ENCODE measurements at regions not wholly inside any gene's neighbourhood (a gene's known extent, or its start where the extent isn't known, plus 50 kb on each side); places are given as distances from the start of the nearest gene placed in this dataset.

DNA sequence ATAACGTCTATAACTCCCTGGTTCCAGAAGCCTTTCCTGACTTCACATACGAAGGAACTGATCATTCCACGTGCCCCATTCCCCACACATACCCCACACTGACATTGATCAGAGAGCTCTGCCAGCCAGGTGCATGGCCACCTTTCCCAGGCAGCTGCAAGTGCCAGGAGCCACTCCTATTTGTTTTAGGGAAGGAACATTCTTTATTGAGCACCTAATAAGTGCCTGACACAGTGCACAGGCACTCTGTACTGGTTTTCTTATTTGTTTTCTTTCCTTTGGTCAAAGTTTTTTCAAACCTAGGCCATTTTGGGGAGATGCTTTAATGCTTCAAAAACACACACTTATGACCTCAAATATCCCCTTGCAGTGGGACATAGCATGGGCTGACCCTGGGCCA is 50.0 kb downstream of the PITPNM2 start:
- Mint-ChIP-seq H3K27me3 (ENCODE audit: low read depth) (no peaks in the 10 kb centered on the region), H3K36me3 (ENCODE audit: low read depth) (no peaks in the 10 kb centered on the region), H3K4me3 (no peak overlapping the region), H3K9me3 (no peaks in the 10 kb centered on the region), H3K27ac (no peak overlapping the region), H3K4me1 (ENCODE audit: low read depth) (peaks cover 30% of the 10 kb centered on the region)
- DNase-seq = no peak
- intact Hi-C loops (cut with micrococcal nuclease) = no loop called here
- CTCF ChIA-PET = no interaction called here

DNA sequence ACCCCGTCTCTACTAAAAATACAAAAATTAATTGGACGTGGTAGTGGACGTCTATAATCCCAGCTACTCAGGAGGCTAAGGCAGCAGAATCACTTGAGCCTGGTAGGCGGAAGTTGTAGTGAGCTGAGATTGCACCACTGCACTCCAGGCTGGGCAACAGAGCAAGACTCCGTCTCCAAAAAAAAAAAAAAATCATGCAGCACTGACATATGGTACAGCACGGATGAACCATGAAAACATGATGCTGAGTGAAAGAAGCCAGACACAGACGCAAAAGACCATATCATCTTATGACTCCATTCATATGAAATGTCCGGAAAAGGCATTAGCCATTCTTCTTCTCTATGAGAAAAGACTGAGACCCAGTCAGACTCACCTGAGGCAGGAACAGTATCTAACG is 50.4 kb downstream of the PITPNM2 start:
- Mint-ChIP-seq H3K4me1 (ENCODE audit: low read depth) (peaks cover 30% of the 10 kb centered on the region), H3K27me3 (ENCODE audit: low read depth) (no peaks in the 10 kb centered on the region), H3K4me3 (no peak overlapping the region), H3K9me3 (no peaks in the 10 kb centered on the region), H3K36me3 (ENCODE audit: low read depth) (no peaks in the 10 kb centered on the region), H3K27ac (no peak overlapping the region)
- DNase-seq = no peak
- CTCF ChIA-PET = no interaction called here
- intact Hi-C loops (cut with micrococcal nuclease) = no loop called here

DNA sequence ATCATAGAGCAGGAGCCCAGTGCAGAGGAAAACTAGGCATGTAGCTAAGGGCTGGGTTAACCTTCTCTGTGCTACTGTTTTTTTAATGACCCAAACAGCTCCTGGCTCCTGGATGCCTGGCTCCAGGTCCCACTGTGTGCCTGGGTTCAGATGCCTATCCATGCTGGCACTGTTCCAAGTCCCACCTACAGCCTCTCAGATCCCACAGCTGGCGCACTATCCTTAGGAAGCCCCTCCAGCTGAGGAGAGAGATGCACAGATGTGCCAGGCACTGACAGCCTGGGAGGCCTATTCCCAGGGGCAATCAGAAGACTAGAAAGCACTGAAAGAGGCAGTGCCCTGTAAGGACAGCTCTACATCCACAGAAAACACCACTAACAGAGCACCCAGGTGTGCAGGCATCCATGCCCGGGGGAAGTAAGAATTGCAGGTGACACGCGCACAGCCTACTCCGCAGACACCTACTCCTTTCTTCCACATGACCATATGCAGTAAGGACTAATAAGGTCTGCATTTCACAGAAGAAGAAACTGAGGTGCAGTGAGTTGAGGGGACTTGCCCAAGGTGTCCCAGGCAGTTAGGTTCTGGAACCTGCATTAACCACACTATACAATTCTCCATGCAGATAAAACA is 51.2 kb downstream of the PITPNM2 start:
- Mint-ChIP-seq H3K4me3 (no peak overlapping the region), H3K27me3 (ENCODE audit: low read depth) (no peaks in the 10 kb centered on the region), H3K4me1 (ENCODE audit: low read depth) (peaks cover 26% of the 10 kb centered on the region), H3K36me3 (ENCODE audit: low read depth) (peaks cover 2% of the 10 kb centered on the region), H3K9me3 (no peaks in the 10 kb centered on the region), H3K27ac (no peak overlapping the region)
- DNase-seq = no peak
- CTCF ChIA-PET = no interaction called here
- intact Hi-C loops (cut with micrococcal nuclease) = no loop called here

DNA sequence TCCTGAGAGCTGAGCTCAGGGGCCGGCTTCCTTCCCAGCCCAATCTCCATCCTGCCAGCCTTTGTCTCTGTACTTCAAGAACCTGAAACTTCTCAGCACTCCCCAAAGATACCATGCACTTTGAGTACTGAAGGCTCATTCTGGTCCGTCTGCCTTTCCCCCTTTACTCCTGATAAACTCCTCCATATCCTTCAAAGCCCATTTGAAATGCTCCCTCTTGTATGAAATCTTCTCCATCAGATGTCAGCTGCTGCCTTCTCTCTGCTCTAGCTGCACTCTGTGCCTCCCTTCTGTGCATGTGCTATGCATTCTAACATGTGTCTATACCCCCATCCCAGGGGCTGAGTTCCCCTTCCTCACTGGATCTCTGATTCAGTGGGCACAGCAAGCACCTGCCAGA is 52.1 kb downstream of the PITPNM2 start:
- H3K36me3 Mint-ChIP-seq (ENCODE audit: low read depth) = peaks cover 2% of the 10 kb centered on the region
- no peaks in the 10 kb centered on the region for H3K9me3 Mint-ChIP-seq
- DNase-seq = no peak
- CTCF ChIA-PET = no interaction called here
- peaks cover 26% of the 10 kb centered on the region for H3K4me1 Mint-ChIP-seq (ENCODE audit: low read depth)
- no peak overlapping the region for H3K4me3 Mint-ChIP-seq
- intact Hi-C loops (cut with micrococcal nuclease) = no loop called here
- H3K27ac Mint-ChIP-seq = no peak overlapping the region
- no peaks in the 10 kb centered on the region for H3K27me3 Mint-ChIP-seq (ENCODE audit: low read depth)

DNA sequence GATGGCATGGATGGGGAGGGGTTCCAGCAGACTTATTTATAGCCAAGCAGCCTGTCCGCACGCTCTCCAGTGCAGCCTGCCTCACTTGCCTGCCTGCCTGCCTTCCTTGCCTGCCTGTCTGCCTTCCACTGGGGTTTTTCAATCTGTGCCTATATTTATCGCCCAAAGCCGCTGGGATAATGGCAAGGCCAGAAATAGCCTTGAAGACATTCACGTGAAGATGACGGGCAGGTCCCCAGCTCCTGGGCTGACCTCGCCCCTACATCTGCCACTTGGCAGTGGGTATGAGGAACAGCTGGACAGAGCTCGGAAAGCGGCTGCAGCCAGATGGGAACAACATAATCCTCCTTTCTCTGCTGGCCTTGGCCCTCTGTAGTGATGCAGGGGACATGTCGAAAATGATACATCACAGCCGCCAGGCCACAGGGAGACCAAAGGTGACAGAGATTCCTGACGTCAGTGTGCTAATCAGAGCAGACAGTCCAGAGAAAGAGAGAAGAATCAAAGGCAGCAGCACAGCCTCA is 53.3 kb downstream of the PITPNM2 start:
- no peak overlapping the region for H3K27ac Mint-ChIP-seq

DNA sequence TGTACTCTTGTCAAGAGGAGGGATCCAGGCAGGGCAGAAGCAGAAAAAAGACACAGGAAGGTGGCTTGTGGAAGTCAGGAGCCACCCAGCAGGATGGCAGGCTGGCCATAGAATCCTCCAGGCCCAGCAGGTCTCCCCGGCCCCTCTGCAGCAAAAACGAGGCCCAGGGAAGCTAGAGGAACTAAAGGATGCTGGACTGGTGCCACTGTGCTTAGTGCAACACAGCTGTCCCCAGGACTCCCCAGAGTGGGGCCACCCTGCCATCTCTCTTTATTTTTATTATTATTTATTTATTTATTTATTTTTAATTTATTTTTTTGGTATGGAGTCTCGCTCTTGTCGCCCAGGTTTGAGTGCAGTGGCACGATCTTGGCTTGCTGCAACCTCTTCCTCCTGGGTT is 54.1 kb downstream of the PITPNM2 start:
- intact Hi-C loops (cut with micrococcal nuclease) = no loop called here
- Mint-ChIP-seq H3K27me3 (ENCODE audit: low read depth) (no peaks in the 10 kb centered on the region), H3K36me3 (ENCODE audit: low read depth) (peaks cover 2% of the 10 kb centered on the region), H3K4me1 (ENCODE audit: low read depth) (peaks cover 11% of the 10 kb centered on the region), H3K9me3 (no peaks in the 10 kb centered on the region), H3K27ac (no peak overlapping the region), H3K4me3 (no peak overlapping the region)
- no peak for DNase-seq
- CTCF ChIA-PET = interaction anchor here (0.7 to 1.4 kb wide), 2 partner anchors 22 to 136 kb away, joined by 3 read pairs; partner anchors contain the start of genes MPHOSPH9 and MTRFR

More for the DNA sequence above, 53.3 kb downstream of the PITPNM2 start:
- no peak overlapping the region for H3K4me3 Mint-ChIP-seq
- H3K27me3 Mint-ChIP-seq (ENCODE audit: low read depth) = no peaks in the 10 kb centered on the region
- DNase-seq = no peak
- H3K36me3 Mint-ChIP-seq (ENCODE audit: low read depth) = peaks cover 2% of the 10 kb centered on the region
- intact Hi-C loops (cut with micrococcal nuclease) = no loop called here
- H3K9me3 Mint-ChIP-seq = no peaks in the 10 kb centered on the region
- H3K4me1 Mint-ChIP-seq (ENCODE audit: low read depth) = peaks cover 20% of the 10 kb centered on the region
- CTCF ChIA-PET = no interaction called here

DNA sequence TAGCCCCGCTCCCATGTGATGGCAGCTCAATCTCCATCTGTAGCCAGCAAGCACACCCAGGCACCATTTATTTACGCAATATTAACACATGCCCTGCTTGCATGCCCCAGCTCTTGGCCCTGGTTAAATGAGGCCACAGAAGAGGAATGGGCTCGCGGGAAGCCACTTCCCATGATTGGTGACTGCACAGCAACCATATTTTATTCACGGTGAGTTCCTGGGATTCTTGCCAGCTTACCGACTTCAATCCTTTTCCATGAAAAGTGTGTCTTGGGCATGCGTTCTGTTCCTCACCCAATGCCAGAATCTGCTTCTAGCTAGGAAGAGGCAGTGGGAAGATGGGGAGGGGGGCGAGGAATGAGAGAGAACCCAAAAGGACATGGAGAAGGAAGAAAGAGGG is 54.7 kb downstream of the PITPNM2 start:
- Mint-ChIP-seq H3K4me1 (ENCODE audit: low read depth) (peaks cover 11% of the 10 kb centered on the region), H3K4me3 (no peak overlapping the region), H3K27me3 (ENCODE audit: low read depth) (no peaks in the 10 kb centered on the region), H3K27ac (no peak overlapping the region), H3K9me3 (no peaks in the 10 kb centered on the region), H3K36me3 (ENCODE audit: low read depth) (peaks cover 2% of the 10 kb centered on the region)
- DNase-seq = no peak
- CTCF ChIA-PET = interaction anchor here (0.6 to 1.4 kb wide), 2 partner anchors 23 to 318 kb away, joined by 3 read pairs; no protein-coding TSS in a partner anchor
- intact Hi-C loops (cut with micrococcal nuclease) = no loop called here

DNA sequence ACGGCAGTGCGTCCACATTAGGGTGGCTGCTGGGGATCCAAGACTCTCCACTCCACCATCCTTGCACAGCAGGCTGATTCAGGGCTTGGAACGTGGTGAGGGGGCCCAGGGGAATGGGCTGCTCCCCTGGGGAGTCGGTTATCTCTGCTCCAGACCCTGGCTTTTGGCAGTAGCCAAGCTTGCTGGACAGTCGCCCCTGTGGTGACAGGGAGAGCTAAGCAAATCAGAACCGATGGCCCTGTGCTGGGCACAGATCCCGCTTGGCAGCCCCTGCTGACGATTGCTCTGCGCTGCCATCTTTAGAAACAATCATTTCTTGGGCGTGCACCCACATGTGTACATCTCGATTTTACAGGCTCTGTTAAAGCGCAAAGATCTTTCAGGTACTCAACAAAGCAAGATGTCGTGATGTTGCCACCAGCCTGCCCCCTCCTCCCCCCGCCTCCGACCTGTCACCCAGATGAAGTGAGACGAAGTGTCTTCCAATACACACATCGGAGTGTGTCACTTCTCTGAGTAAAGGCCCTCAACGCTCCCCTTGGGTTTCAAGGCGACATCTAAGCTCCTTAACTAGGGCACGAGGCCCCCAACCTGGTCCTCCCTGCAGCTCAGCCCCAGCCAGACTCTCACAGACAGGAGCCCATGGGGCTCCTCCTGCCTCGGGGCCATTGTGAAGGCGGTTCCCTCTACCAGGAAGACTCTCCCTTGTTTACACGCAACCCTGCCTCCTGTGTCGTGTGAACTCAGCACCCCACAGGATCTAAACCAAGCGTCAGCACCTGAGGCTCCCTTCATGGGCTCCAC is 55.6 kb downstream of the PITPNM2 start:
- Mint-ChIP-seq H3K9me3 (no peaks in the 10 kb centered on the region), H3K27ac (no peak overlapping the region), H3K4me3 (no peak overlapping the region), H3K36me3 (ENCODE audit: low read depth) (peaks cover 2% of the 10 kb centered on the region), H3K27me3 (ENCODE audit: low read depth) (no peaks in the 10 kb centered on the region), H3K4me1 (ENCODE audit: low read depth) (peaks cover 11% of the 10 kb centered on the region)
- intact Hi-C loops (cut with micrococcal nuclease) = no loop called here
- DNase-seq = no peak
- CTCF ChIA-PET = no interaction called here

DNA sequence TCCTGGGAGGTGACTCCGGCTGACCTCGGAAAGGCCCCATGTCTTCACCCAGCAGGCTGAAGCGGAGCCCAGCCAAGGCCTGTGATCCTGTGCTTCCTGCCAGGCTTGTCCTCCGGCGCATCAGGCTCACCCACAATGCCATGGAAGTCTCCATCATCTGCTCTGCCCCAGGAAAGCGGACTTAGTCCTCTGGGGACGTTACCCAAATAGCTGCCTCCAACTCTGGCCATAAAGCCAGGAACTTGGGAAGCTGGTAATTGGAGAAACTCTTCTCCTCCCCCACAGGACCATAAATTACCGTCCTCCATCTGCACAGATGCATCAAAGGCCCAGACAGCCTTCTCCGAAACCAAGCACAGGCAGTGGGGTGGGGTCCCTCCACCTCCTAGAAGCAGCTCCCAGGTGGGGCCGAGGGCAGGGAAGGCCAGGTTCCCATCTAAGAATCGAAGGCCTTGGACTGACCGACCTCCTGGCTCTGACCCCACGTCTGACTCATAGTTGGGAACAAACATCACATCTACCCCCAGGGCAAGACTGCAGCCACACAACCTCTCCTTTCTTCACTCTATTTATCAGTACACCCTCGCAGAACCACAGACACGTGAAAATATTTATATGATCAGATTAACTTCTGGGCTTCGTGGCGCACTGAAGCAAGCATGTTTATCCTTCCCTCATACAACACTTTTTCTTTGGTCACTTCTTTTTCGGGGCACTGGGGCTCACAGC is 56.4 kb downstream of the PITPNM2 start:
- no peaks in the 10 kb centered on the region for H3K9me3 Mint-ChIP-seq
- DNase-seq = no peak
- CTCF ChIA-PET = no interaction called here
- H3K27ac Mint-ChIP-seq = no peak overlapping the region
- peaks cover 13% of the 10 kb centered on the region for H3K4me1 Mint-ChIP-seq (ENCODE audit: low read depth)
- peaks cover 2% of the 10 kb centered on the region for H3K36me3 Mint-ChIP-seq (ENCODE audit: low read depth)
- H3K4me3 Mint-ChIP-seq = no peak overlapping the region
- H3K27me3 Mint-ChIP-seq (ENCODE audit: low read depth) = no peaks in the 10 kb centered on the region
- intact Hi-C loops (cut with micrococcal nuclease) = no loop called here

DNA sequence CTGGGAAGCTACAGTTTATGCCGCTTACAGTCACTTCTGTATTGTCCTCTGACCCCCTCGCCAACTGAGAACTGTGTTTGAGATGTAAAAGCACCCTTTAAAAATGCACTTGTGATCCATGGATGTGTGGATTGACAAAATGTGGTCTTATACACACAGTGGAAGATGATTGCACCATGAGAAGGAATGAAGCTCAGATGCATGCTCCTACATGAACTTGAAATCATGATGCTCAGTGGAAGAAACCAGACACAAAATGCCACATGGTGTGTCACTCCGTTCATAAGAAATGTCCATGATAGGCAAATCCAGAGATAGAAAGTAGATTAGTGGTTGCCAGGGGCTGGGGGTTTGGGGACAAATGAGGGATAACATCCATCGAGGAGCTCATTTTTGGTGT is 58.0 kb downstream of the PITPNM2 start:
- Mint-ChIP-seq H3K4me1 (ENCODE audit: low read depth) (peaks cover 16% of the 10 kb centered on the region), H3K27ac (no peak overlapping the region), H3K9me3 (no peaks in the 10 kb centered on the region), H3K4me3 (no peak overlapping the region), H3K36me3 (ENCODE audit: low read depth) (peaks cover 2% of the 10 kb centered on the region), H3K27me3 (ENCODE audit: low read depth) (no peaks in the 10 kb centered on the region)
- no peak for DNase-seq
- intact Hi-C loops (cut with micrococcal nuclease) = no loop called here
- CTCF ChIA-PET = no interaction called here

DNA sequence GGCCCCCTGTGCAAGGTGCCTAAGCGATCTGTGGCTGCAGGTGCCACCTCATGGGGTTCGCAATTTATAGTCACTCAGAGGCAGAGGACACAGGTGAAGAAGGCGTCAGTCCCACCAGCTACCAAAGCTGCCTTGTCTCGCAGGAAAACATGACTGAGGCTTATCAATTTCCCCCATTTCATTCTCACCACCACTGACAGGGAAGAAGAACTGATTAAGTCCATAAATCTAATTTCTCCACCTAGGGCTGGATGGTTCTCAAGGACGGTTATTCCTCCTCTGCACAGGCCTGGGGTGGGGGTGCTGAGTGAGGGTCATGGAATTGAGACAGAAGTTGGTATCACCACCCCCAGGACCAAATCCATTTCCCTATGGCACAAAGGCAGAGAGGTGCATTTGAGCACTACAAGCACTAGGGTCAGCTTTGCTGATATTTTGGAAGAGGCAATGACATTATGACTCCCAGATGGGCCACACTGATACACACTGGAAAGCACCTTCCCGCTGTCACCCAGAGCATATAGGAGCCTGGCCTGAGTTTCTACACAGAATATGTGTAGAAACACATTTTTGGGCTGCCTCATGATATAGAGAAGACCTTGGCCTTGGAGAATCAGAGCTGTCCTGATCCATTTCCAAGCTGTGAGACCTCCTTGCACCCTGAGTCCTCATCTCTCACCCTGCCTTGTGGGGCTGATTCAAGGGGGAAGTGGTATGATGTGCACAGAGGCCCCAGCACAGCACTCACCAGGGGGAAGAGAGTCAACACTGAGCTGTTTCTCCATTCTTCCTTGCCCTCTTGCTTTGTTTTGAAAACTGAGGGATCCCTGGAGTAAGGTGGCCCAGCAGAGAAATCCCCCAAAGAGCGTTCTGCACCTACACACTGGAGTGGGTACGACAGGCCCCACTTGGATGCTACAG is 59.4 kb downstream of the PITPNM2 start:
- DNase-seq = no peak
- H3K27me3 Mint-ChIP-seq (ENCODE audit: low read depth) = no peaks in the 10 kb centered on the region
- no peak overlapping the region for H3K4me3 Mint-ChIP-seq
- H3K4me1 Mint-ChIP-seq (ENCODE audit: low read depth) = peaks cover 16% of the 10 kb centered on the region
- intact Hi-C loops (cut with micrococcal nuclease) = no loop called here
- CTCF ChIA-PET = interaction anchor here (0.5 kb wide), 1 partner anchor 37 kb away, joined by 3 read pairs; no protein-coding TSS in a partner anchor
- H3K9me3 Mint-ChIP-seq = no peaks in the 10 kb centered on the region
- H3K36me3 Mint-ChIP-seq (ENCODE audit: low read depth) = peaks cover 2% of the 10 kb centered on the region
- H3K27ac Mint-ChIP-seq = no peak overlapping the region
